ENCODE measurements at regions not wholly inside any gene's neighbourhood (a gene's known extent, or its start where the extent isn't known, plus 50 kb on each side); places are given as distances from the start of the nearest gene placed in this dataset.
A peak's percentile ranks its signal among the peaks of the same experiment; 100 is the strongest.

DNA sequence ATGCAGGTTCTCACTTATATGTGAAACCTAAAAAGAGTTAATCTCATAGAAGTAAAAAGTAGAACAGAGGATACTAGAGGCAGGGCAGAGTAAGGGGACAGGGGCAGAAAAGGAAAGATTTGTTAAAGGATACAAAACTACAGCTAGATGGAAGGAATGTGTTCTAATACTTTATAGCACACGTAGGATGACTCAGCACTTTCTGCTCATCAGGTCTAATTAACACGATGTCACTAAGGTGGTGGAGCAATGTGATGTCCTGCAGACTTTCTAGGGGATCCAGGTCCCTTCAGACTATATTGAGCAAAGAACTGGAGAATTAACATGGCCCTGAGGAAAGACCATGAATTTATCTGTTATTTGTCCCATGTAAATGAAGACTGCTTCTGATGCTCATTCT, 80.8 kb upstream of the CMKLR1 start:
- no peak for FAIRE-seq
- no peak for ATAC-seq

GRCh38 chr12:108418164-108418890, 79.2 kb upstream of the CMKLR1 start:
- H3K4me3 ChIP-seq = no peak overlapping the region
- H3K4me2 ChIP-seq = no peak overlapping the region
- POLR2A ChIA-PET = no interaction called here
- FAIRE-seq (no peak), ATAC-seq (no peak), DNase-seq (ENCODE audit: low read depth in 1 of 2, low spot score in 1 of 2) (peak in 1 of 2 experiments; percentile 24)
- 0 out of 3 replicates have a peak, but pooled peaks cover 6% of the 10 kb centered on the region for H3K9me3 ChIP-seq
- no peak for TF ChIP-seq HOXB13 (CRISPR knock-in tag; IDR thresholded peaks at IDR 0.05; ENCODE audit: low read depth)
- no peak for TF ChIP-seq MAFK (IDR thresholded peaks at IDR 0.05; ENCODE audit: partially characterized antibody)
- TF ChIP-seq PHF8 (IDR thresholded peaks at IDR 0.05; ENCODE audit: borderline replicate concordance, low read depth) = no peak
- TF ChIP-seq MAZ (IDR thresholded peaks at IDR 0.05; ENCODE audit: borderline replicate concordance, low read depth, low read length) = no peak
- TF ChIP-seq EP300 (IDR thresholded peaks at IDR 0.05) = no peak
- TF ChIP-seq EHMT2 (IDR thresholded peaks at IDR 0.05; ENCODE audit: low read depth) = no peak
- TF ChIP-seq ESRRA (IDR thresholded peaks at IDR 0.05; ENCODE audit: borderline replicate concordance, low read length) = no peak
- TF ChIP-seq CEBPB (IDR thresholded peaks at IDR 0.05) = no peak
- TF ChIP-seq E2F6 (IDR thresholded peaks at IDR 0.05; ENCODE audit: borderline replicate concordance, low read depth) = no peak
- no peak for TF ChIP-seq NR3C1 (IDR thresholded peaks at IDR 0.05)
- TF ChIP-seq RARB (CRISPR knock-in tag; IDR thresholded peaks at IDR 0.05) = no peak
- TF ChIP-seq EHF (CRISPR knock-in tag; IDR thresholded peaks at IDR 0.05) = no peak
- no peak for TF ChIP-seq JUNB (IDR thresholded peaks at IDR 0.05)
- no peak for TF ChIP-seq TP53 (CRISPR knock-in tag; IDR thresholded peaks at IDR 0.05)
- no peak for TF ChIP-seq MAX (IDR thresholded peaks at IDR 0.05)
- TF ChIP-seq MYC (IDR thresholded peaks at IDR 0.05; ENCODE audit: borderline replicate concordance, low read length) = no peak
- no peak for TF ChIP-seq RAD21 (conservative IDR thresholded peaks at IDR 0.05 in 1 of 2, IDR thresholded peaks at IDR 0.05 in 1 of 2)
- H3K27ac ChIP-seq = no peak overlapping the region
- H3K4me1 ChIP-seq = no peaks in the 10 kb centered on the region
- WGBS (ENCODE audit: missing lambda C conversion rate) = 53% methylated on average over 2 of the region's 2 CpGs
- CTCF ChIA-PET = no interaction called here

More for the DNA sequence above, 80.8 kb upstream of the CMKLR1 start:
- DNase-seq (ENCODE audit: low read depth in 1 of 2, low spot score in 1 of 2) = no peak
- Histone ChIP-seq H3K4me1 (no peaks in the 10 kb centered on the region), H3K4me2 (no peak overlapping the region), H3K27ac (peak overlapping the region; percentile 46 to 52; a peak in 5 of 6 replicates), H3K4me3 (no peak overlapping the region), H3K9me3 (0 out of 3 replicates have a peak, but pooled peaks cover 6% of the 10 kb centered on the region)
- WGBS (ENCODE audit: missing lambda C conversion rate) = 66% methylated on average over 2 of the region's 2 CpGs
- TF ChIP-seq ZFP36 (IDR thresholded peaks at IDR 0.05; ENCODE audit: borderline replicate concordance, partially characterized antibody) (no peak), NFE2L2 (conservative IDR thresholded peaks at IDR 0.05; ENCODE audit: low read length) (peak; percentile 98), FOSB (CRISPR knock-in tag; IDR thresholded peaks at IDR 0.05) (no peak), HOXB5 (CRISPR knock-in tag; IDR thresholded peaks at IDR 0.05) (no peak), MAZ (IDR thresholded peaks at IDR 0.05; ENCODE audit: borderline replicate concordance, low read depth, low read length) (no peak), PHF8 (IDR thresholded peaks at IDR 0.05; ENCODE audit: borderline replicate concordance, low read depth) (no peak), MAFK (IDR thresholded peaks at IDR 0.05; ENCODE audit: partially characterized antibody) (peak; percentile 97)
- TF ChIP-seq, protein P1, sequence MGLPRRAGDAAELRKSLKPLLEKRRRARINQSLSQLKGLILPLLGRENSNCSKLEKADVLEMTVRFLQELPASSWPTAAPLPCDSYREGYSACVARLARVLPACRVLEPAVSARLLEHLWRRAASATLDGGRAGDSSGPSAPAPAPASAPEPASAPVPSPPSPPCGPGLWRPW (IDR thresholded peaks at IDR 0.05) = no peak
- ChIA-PET POLR2A (no interaction called here), CTCF (no interaction called here)

DNA sequence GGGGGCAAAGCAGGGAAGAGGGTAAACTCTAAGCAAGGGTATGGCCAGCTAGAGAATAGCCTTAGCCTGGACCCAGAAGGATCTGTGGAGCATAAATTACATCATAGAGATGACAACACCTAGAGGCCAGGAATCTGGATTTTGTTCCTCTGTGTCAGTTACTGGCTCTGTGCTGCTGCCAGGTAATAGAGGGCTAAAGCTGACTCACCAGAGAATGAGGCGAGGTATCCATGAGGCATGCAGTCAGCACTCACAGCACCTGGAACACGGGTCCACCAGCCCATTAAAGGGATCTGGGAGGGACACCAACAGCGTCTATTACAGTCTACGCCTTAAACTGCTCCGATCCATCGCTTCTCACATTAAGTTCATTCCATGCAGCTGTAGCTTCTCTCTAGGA, 74.9 kb upstream of the CMKLR1 start:
- ChIA-PET POLR2A (no interaction called here), CTCF (no interaction called here)
- 48% methylated on average over 6 of the region's 6 CpGs for WGBS (ENCODE audit: missing lambda C conversion rate)
- H3K27ac ChIP-seq = no peak overlapping the region
- no peak overlapping the region for H3K4me2 ChIP-seq
- DNase-seq (ENCODE audit: low read depth in 1 of 2, low spot score in 1 of 2) (no peak), FAIRE-seq (no peak), ATAC-seq (no peak)
- no peaks in the 10 kb centered on the region for H3K9me3 ChIP-seq
- H3K4me1 ChIP-seq = no peaks in the 10 kb centered on the region
- no peak overlapping the region for H3K4me3 ChIP-seq
- TF ChIP-seq JUNB (IDR thresholded peaks at IDR 0.05) (no peak), MAX (IDR thresholded peaks at IDR 0.05) (no peak), MAZ (IDR thresholded peaks at IDR 0.05; ENCODE audit: borderline replicate concordance, low read depth, low read length) (no peak), CEBPB (IDR thresholded peaks at IDR 0.05) (no peak), ZSCAN20 (CRISPR knock-in tag; IDR thresholded peaks at IDR 0.05) (no peak), HOXB5 (CRISPR knock-in tag; IDR thresholded peaks at IDR 0.05) (no peak), FOXS1 (CRISPR knock-in tag; IDR thresholded peaks at IDR 0.05) (no peak), JUN (IDR thresholded peaks at IDR 0.05) (no peak), RAD21 (conservative IDR thresholded peaks at IDR 0.05 in 1 of 2, IDR thresholded peaks at IDR 0.05 in 1 of 2) (no peak), HDAC2 (IDR thresholded peaks at IDR 0.05) (no peak)
